ENCODE measurements at regions not wholly inside any gene's neighbourhood (a gene's known extent, or its start where the extent isn't known, plus 50 kb on each side); places are given as distances from the start of the nearest gene placed in this dataset.

GRCh38 chr4:11548597-11549082 is 119.9 kb upstream of the HS3ST1 start:
- H3K27me3 ChIP-seq (ENCODE audit: control insufficient read depth in 2 of 2, insufficient read depth in 2 of 2, low read length in 2 of 2): no peaks in the 10 kb centered on the region
- H3K4me3 ChIP-seq (replicated peaks in 1 of 3; ENCODE audit: low read depth in 2 of 3, low read length in 3 of 3): no peak overlapping the region
- intact Hi-C loops (cut with micrococcal nuclease): no loop called here
- H3K9me3 Mint-ChIP-seq: peaks cover 0 to 8% (median 0%) of the 10 kb centered on the region in 7 donors
- no peaks in the 10 kb centered on the region for H3K9me3 ChIP-seq (replicated peaks in 1 of 2; ENCODE audit: control insufficient read depth in 1 of 2, insufficient read depth in 1 of 2, low read length in 2 of 2)
- no peaks in the 10 kb centered on the region for H3K79me2 ChIP-seq (ENCODE audit: insufficient read depth, low read length)
- H3K36me3 Mint-ChIP-seq: no peaks in the 10 kb centered on the region
- no peaks in the 10 kb centered on the region for H3K36me3 ChIP-seq (replicated peaks in 1 of 2; ENCODE audit: control insufficient read depth in 1 of 2, insufficient read depth in 2 of 2, low read length in 2 of 2)
- H3K27ac Mint-ChIP-seq: no peak overlapping the region
- no peak overlapping the region for H3K9ac ChIP-seq (ENCODE audit: insufficient read depth, low read length, poor library complexity, severe bottlenecking)
- H2AFZ ChIP-seq (ENCODE audit: insufficient read depth, low read depth, low read length, poor library complexity, severe bottlenecking): no peak overlapping the region
- H3K27me3 Mint-ChIP-seq (ENCODE audit: low read depth in 3 of 3): no peaks in the 10 kb centered on the region
- H4K20me1 ChIP-seq (ENCODE audit: insufficient read depth, low read length): no peaks in the 10 kb centered on the region
- H3K4me2 ChIP-seq (replicated peaks; ENCODE audit: extremely low read depth, low read length, poor library complexity, severe bottlenecking): no peak overlapping the region
- peak in 1 of 3 donors; percentile 45 for DNase-seq
- 0% methylated on average over 1 of the region's 1 CpG for WGBS (ENCODE audit: insufficient coverage)
- no peak overlapping the region for H3K4me3 Mint-ChIP-seq
- peaks cover 7% of the 10 kb centered on the region for H3K4me1 Mint-ChIP-seq
- H3K4me1 ChIP-seq (ENCODE audit: control insufficient read depth in 1 of 2, insufficient read depth in 2 of 2, low read length in 2 of 2): peaks cover 4 to 6% of the 10 kb centered on the region in 2 donors
- no peak for TF ChIP-seq CTCF (IDR thresholded peaks at IDR 0.05)
- no peak overlapping the region for H3K27ac ChIP-seq (ENCODE audit: low read depth in 1 of 2, low read length in 2 of 2)

DNA sequence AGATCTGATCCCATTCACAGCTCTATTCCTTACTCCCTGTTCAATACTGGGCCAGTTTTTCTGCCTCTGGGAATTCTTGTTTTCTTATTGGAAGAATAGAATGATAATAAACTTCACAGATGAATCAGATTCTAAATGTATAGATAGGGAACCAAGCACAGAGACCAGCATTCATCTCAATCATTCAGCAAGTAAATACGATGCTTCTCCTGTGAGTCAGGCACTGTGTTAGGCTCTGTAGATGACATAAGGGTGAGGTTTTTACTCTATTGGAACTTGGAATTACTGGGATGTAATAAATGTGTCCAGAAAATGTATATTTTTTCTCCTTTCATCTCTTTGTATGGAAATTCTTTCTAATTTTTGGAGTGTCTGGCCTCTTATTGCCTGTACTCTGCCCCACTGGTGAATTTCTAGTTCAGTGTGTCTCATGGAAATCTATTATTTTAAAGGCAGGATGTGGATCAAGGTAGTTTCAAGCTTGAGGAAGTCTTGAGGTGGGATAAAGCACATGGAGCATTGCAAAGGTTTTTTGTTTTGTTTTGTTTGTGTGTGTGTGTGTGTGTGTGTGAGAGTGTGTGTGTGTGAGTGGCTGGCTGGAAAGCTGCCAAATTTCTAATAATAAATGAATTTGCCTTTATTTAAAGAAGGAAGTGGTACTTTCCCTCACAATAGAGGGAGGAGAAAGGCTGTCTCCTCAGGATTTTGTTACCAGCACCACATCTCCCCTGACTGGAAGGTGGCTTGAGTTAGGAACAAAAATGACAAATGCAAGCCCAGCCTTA is 117.9 kb upstream of the HS3ST1 start:
- H3K27me3 Mint-ChIP-seq (ENCODE audit: low read depth in 3 of 3): no peaks in the 10 kb centered on the region
- no peaks in the 10 kb centered on the region for H3K9me3 ChIP-seq (replicated peaks in 1 of 2; ENCODE audit: control insufficient read depth in 1 of 2, insufficient read depth in 1 of 2, low read length in 2 of 2)
- intact Hi-C loops (cut with micrococcal nuclease): no loop called here
- H3K4me2 ChIP-seq (replicated peaks; ENCODE audit: extremely low read depth, low read length, poor library complexity, severe bottlenecking): no peak overlapping the region
- H3K4me3 ChIP-seq (replicated peaks in 1 of 3; ENCODE audit: low read depth in 2 of 3, low read length in 3 of 3): no peak overlapping the region
- no peak overlapping the region for H2AFZ ChIP-seq (ENCODE audit: insufficient read depth, low read depth, low read length, poor library complexity, severe bottlenecking)
- no peaks in the 10 kb centered on the region for H3K27me3 ChIP-seq (ENCODE audit: control insufficient read depth in 2 of 2, insufficient read depth in 2 of 2, low read length in 2 of 2)
- DNase-seq: peak in 2 of 3 donors; percentile 12 to 49
- no peaks in the 10 kb centered on the region for H3K79me2 ChIP-seq (ENCODE audit: insufficient read depth, low read length)
- no peaks in the 10 kb centered on the region for H4K20me1 ChIP-seq (ENCODE audit: insufficient read depth, low read length)
- peaks cover 0 to 6% (median 0%) of the 10 kb centered on the region in 7 donors for H3K9me3 Mint-ChIP-seq
- H3K4me1 ChIP-seq (ENCODE audit: control insufficient read depth in 1 of 2, insufficient read depth in 2 of 2, low read length in 2 of 2): peaks cover 8 to 10% of the 10 kb centered on the region in 2 donors
- no peak overlapping the region for H3K27ac ChIP-seq (ENCODE audit: low read depth in 1 of 2, low read length in 2 of 2)
- H3K36me3 Mint-ChIP-seq: no peaks in the 10 kb centered on the region
- no peak overlapping the region for H3K9ac ChIP-seq (ENCODE audit: insufficient read depth, low read length, poor library complexity, severe bottlenecking)
- WGBS (ENCODE audit: insufficient coverage): no CpG with 5 or more reads among the region's 1 CpG
- no peaks in the 10 kb centered on the region for H3K36me3 ChIP-seq (replicated peaks in 1 of 2; ENCODE audit: control insufficient read depth in 1 of 2, insufficient read depth in 2 of 2, low read length in 2 of 2)
- peaks cover 12% of the 10 kb centered on the region for H3K4me1 Mint-ChIP-seq
- H3K4me3 Mint-ChIP-seq: no peak overlapping the region
- TF ChIP-seq CTCF (IDR thresholded peaks at IDR 0.05): no peak
- H3K27ac Mint-ChIP-seq: no peak overlapping the region
